GM19455 (cell line): ENCODE measurements at regions not wholly inside any gene's neighbourhood (a gene's known extent, or its start where the extent isn't known, plus 50 kb on each side); places are given as distances from the start of the nearest gene placed in this dataset.
"Not testable (repeated sequence)": the region's sequence is repeated elsewhere in the genome, so short reads cannot be mapped to it uniquely, and the experiment has no call there.

ENCODE experiments used
- ATAC-seq: cut with Tn5 transposase; IDR thresholded peaks from one replicate; pipeline ENCODE4 v1.9.1; 2021; ENCODE audit not compliant: unreplicated experiment

DNA sequence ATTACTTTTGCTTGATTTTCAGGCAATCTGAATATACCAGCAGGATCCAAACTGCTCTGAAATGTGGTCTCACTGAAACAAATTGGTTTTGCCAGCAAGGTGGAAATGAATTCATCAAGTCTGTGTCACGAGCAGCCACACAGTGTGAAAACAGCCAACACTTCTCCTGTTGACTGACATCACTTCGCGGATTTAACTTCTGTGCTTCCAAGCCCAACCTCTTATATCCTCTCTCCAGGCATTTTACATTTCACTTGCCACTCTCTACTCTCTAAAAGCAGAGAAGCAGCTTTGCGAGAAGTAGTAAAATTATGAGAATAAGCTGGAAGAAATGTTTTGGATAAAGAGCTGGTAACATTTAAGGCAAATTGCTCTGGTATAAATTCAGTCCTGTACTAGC is 106.1 kb upstream of the FRG1 start:
- no peak for ATAC-seq

DNA sequence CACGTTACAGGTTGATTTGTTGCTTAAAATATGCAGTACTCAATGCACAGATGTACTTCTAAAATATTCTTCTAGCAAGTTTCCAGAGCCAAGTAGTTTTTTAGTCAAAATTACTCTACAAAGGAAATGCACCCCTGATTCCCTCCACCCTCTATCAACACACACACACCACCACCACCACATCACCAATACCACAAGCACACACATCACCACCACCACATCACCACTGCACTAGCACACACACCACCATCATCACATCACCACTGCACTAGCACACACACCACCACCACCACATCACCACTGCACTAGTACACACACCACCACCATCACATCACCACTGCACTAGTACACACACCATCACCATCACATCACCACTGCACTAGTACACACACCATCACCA is 105.2 kb upstream of the FRG1 start:
- ATAC-seq, result no peak

DNA sequence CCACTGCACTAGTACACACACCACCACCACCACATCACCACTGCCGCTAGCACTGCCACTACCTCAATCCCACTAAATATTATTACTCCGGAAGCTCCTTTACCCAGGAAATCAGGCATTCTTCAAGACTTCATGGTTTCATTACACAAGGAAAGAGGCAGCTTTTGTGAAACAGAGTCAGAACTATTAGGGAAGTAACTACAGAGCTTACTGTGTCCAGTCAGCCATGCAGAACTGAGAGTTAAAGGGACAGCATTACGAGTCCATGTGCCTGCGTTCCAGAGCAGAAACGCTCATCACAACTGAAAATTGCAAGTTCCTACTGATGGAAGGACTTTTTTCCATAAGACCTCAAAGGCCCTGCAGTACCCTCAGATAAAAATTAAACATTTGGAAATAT is 103.2 kb upstream of the FRG1 start:
- no peak for ATAC-seq

DNA sequence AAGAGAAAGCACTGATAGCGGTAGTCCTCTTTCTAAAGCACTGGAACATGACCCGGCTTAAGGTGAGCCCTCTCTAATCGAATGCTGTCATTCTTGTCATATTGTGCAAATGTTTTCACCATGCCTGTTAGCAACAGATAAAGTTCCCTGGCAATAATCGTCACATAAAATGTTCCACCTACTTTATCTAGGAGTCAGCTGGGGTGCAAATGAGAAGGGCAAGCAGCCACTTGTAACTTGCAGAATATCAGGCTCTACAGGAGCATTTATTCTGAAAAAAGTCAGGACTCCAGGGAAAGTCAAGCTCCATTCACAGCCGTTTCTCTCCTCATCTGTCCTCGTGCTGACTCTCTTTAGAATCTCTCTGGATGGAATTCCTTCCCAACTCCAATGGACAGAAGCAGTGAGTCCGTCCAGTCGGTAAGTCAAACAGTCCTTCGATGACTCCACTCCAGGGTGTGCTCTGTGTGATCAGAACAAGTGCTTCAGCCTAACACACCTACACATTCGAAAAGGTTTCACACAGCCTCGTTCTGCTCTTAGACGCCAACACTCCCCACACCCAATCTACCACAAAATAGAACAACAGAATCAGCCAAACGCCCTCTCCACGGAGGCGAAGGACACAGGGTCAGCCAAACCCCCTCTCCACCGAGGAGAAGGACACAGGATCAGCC is 101.7 kb upstream of the FRG1 start:
- no peak for ATAC-seq

DNA sequence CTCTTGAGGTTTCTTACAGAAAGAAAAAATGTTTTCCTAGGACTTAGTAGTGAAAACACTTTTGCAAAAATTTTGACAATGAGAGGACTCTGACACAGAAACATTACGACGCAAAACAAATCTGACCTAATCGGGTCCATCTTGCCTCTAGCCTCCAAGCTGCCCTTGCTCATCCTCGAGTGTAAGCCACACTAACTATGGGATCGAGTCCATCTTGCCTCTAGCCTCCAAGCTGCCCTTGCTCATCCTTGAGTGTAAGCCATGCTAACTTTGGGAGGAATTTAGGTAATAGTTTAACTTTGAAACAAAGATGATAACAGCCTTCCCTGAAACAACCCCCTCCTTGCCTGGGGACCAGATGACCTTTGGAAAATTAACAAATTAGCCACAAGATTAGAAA is 100.3 kb upstream of the FRG1 start:
- ATAC-seq, result no peak

DNA sequence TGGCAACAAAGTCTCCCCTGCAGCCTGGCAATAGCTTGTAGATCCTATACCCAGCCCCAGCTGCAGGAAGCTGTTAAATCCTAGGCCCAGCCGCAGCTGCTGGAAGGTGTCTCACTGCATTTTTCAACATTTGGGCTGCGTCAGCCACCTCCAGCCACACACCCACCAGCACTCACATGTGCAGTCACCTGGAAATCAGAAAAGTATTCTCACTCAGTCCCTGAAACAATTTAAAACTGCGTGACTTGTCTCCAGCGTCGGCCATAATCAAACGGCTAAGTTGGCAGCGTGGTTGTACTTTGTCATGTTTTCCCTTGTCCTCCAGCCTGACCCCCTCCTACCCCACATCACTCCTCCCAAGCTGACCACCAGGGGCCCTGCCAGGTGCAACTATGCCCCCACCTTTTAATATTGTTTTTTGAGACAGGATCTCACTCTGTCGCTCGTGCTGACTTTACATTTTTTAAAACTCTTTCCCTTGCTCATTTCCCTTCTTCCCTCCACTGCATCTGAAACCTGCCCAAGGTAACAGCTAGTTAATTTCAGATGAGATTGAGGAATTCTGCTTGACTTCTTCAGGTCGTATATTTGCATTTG is 97.2 kb upstream of the FRG1 start:
- no peak for ATAC-seq

DNA sequence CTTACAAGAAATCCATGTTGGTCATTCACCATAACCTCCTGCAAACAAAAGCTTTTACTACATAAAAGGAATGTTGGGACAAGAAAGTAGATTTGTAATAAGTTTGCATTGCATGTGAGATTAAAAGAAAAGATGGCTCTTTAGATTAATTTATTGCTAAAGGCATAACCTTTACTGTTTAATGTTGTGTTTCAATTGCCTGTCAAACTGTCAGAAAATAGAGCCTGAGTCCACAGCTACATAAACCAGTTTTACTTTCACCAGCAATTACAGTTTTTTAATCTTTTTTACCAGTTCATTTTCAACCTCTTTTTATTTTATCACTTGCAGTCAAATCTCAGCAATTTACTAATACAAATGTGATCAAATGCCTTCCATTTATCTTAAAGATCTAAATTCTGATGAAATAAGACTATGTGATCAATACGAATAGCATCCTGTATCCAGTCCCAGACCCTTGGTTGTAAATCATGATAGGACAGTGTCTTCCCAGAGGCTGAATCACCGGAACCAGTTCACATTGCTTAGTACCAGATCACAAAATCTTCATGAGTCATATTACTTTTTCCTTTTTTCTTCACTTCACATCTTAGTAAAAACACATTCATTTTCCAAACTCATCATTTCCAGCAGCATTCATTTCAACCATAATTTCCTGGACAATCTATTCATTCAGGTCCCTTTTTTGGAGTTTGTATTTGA is 95.4 kb upstream of the FRG1 start:
- no peak for ATAC-seq

DNA sequence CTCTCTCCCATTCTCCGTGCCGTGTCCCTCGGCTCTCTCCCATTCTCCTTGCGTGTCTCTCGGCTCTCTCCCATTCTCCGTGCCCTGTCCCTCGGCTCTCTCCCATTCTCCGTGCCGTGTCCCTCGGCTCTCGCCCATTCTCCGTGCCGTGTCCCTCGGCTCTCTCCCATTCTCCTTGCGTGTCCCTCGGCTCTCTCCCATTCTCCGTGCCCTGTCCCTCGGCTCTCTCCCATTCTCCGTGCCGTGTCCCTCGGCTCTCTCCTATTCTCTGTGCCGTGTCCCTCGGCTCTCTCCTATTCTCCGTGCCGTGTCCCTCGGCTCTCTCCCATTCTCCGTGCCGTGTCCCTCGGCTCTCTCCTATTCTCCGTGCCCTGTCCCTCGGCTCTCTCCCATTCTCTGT is 94.6 kb upstream of the FRG1 start:
- ATAC-seq, result not testable (repeated sequence)

DNA sequence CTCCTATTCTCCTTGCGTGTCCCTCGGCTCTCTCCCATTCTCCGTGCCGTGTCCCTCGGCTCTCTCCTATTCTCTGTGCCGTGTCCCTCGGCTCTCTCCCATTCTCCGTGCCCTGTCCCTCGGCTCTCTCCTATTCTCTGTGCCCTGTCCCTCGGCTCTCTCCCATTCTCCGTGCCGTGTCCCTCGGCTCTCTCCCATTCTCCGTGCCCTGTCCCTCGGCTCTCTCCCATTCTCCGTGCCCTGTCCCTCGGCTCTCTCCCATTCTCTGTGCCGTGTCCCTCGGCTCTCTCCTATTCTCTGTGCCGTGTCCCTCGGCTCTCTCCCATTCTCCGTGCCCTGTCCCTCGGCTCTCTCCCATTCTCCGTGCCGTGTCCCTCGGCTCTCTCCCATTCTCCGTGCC is 94.1 kb upstream of the FRG1 start:
- ATAC-seq, result not testable (repeated sequence)

DNA sequence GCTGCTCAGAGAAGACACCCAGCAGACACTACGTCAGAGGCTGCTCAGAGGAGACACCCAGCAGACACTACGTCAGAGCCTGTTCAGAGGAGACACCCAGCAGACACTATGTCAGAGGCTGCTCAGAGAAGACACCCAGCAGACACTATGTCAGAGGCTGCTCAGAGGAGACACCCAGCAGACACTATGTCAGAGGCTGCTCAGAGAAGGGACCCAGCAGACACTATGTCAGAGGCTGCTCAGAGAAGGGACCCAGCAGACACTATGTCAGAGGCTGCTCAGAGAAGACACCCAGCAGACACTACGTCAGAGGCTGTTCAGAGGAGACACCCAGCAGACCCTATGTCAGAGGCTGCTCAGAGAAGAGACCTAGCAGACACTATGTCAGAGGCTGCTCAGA is 92.0 kb upstream of the FRG1 start:
- not testable (repeated sequence) for ATAC-seq

DNA sequence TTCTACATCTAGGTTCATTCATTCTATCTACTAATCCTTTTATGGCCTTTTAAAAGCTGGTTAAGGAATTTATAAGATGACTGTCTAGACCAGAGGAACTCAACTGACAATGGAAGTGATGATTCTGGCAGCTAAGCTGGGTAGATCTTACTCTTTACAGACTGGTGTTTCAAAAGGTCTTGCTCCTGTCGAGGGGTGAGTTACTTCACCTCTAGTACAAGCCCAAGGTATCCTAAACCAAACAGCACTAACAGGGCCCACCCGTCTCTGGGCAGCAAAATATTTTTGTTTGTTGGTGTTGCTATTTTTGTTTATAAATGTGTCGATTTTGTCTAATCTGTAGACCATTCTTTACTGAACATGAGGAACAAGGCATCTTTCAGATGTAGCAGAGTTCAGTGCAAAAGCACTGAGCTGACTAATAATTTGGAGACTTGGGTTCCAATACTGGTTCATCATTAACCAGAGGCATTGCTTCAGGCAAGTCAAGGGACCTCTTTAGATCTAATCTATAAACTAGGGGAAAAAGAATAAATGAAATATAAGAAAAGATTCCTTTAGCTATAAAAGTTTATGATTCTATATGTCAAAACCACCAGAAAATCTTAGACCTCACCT is 90.3 kb upstream of the FRG1 start:
- ATAC-seq, result no peak

DNA sequence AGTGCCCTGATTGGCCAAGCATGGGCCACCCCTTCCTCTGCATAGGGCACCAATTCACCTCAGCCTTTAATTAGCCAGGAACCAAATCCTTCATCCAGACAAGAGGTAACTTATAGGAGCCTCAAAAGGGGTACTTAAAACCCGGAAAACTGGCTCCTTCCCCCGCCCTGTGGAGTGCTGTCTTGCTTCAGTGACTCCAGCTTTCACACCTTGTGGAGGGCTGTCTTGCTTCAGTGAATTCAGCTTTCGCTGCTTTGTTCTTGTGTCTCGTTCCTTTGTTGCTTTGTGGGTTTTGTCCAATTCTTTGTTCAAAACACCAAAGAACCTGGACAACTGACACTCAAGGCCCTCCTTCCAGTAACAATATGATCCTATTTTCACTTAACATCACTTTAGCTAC is 82.2 kb upstream of the FRG1 start:
- no peak for ATAC-seq

DNA sequence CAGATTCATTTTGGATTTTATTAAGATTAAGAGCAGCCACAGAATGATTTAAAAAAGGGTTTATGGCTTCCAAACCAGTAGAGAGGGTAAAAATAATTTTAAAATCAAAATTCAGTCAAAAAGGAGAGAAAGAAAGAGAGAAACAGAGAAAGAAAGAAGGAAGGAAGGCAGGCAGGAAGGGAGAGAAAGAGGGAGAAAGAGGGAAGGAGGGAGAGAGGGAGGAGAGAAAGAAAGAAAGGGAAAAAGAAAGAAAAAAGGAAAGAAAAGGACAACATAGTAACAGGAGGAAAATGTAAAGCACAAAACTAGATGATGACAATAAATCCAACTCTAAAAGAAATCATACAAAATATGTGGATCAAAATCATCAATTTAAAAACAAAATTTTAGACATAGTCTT is 79.6 kb upstream of the FRG1 start:
- ATAC-seq, result no peak

DNA sequence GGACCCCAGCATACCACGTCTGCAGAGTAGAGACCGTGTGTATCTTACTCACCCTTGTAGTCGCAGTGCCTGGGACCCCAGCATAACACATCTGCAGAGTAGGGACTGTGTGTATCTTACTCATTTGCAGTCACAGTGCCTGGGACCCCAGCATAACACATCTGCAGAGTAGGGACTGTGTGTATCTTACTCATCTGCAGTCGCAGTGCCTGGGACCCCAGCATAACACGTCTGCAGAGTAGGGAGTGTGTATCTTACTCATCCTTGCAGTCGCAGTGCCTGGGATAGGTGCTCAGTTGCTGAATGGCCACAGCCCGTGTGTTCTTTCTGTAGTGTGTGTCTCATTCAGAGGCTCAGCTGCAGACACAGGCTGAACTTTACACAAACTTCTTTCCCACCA is 71.4 kb upstream of the FRG1 start:
- no peak for ATAC-seq

DNA sequence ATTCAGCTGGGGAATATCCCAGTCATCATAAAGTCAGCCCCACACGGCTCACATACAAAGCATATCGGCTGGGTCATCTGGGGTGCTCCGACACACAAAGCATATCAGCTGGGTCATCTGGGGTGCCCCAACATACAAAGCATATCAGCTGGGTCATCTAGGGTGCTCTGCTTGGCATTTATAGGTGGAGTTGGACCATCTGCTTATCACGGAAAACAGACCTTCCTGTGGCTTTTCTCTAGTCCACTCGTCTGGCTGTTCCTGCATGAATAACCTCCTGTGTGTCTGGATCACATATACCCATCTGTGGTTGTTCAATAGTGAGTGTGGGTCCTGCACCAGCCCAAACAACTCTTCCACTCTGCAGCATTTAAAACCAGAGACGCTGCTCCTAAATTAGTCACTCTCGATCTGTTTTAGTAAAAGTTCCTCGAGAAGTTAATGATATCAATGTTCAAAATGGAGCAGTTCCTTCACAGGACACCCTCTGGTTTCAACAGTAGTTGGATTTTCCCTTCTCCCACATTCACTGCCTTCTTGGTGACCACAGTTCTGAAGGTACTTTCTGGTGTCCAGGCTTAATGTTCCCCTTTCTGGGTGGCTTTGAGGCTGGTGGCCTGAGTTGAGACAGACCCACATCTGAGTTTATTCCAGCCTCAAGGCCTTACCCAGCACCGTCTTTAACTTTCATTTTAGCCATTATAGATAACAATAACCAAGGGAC is 70.0 kb upstream of the FRG1 start:
- no peak for ATAC-seq

DNA sequence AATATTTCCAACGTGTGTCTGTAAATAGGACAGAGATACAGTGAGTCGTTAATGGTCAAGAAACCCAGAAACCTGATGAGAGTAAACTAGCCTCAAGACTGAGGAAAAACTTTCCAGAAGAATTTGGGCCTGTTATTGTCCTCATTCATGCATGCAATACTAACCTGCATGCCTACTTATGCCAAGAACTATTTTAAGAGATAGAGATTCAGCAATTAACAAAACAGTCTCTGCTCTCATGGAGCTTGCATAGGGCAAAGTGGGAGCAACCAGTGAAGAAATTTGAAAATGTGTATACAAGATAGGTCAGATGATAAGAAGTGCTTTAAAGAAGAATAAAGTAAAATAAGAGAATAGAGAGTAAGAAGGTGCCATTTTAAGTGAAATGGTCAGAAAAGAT is 66.1 kb upstream of the FRG1 start:
- ATAC-seq, result no peak

DNA sequence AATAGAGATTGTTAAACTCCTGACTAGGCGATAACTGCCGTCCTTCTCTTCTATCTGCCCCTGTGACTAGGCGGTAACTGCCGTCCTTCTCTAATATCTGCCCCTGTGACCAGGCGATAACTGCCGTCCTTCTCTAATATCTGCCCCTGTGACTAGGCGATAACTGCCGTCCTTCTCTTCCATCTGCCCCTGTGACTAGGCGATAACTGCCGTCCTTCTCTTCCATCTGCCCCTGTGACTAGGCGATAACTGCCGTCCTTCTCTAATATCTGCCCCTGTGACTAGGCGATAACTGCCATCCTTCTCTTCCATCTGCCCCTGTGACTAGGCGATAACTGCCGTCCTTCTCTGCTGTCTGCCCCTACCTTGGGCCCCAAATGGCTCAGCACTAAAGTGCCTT is 59.5 kb upstream of the FRG1 start:
- ATAC-seq, result not testable (repeated sequence)

DNA sequence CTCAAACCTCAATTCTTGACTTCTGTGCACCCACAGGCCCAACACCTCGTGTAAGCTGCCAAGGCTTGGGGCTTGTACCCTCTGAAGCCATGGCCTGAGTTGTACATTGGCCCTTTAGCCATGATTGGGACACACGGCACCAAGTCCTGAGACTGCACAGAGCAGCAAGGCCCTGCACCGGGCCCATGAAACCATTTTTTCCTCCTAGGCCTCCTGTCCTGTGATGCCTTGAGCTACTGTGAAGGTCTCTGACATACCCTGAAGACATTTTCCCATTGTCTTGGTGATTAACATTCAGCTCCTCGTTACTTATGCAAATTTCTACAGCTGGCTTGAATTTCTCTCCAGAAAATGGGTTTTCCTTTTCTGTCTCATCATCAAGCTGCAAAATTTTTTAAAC is 52.3 kb upstream of the FRG1 start:
- not testable (repeated sequence) for ATAC-seq
